GM12874 (cell line): ENCODE measurements at regions not wholly inside any gene's neighbourhood (a gene's known extent, or its start where the extent isn't known, plus 50 kb on each side); places are given as distances from the start of the nearest gene placed in this dataset.

Experiments used
- CTCF ChIP-seq: IDR thresholded peaks from 2 replicates; pipeline ENCODE4 v1.5.1; 2011; ENCODE audit warnings: low read depth, mild to moderate bottlenecking, control low read depth, low read length, moderate library complexity; ENCODE audit not compliant: insufficient read depth

- no peak for TF ChIP-seq CTCF
Measured at GRCh38 chr3:84042399-84043106, 916.2 kb upstream of the CADM2 start.

- no peak for TF ChIP-seq CTCF
Measured at GRCh38 chr3:84066915-84067314, 891.9 kb upstream of the CADM2 start.

GRCh38 chr3:84073664-84074063, 885.1 kb upstream of the CADM2 start:
- TF ChIP-seq CTCF = no peak

- no peak for TF ChIP-seq CTCF
Measured at GRCh38 chr3:84074767-84075166, 884.0 kb upstream of the CADM2 start.

- TF ChIP-seq CTCF = no peak
Measured at GRCh38 chr3:84077479-84077878, 881.3 kb upstream of the CADM2 start.

- TF ChIP-seq CTCF = no peak
Measured at GRCh38 chr3:84082726-84083125, 876.1 kb upstream of the CADM2 start.

- TF ChIP-seq CTCF = no peak
Measured at GRCh38 chr3:84092907-84093306, 865.9 kb upstream of the CADM2 start.
